Karpas-422 (cell line): ENCODE measurements at regions not wholly inside any gene's neighbourhood (a gene's known extent, or its start where the extent isn't known, plus 50 kb on each side); places are given as distances from the start of the nearest gene placed in this dataset.

ENCODE experiments used
- DNase-seq: peaks from one replicate; pipeline ENCODE4 v3.0.0-alpha.2; 2015
- H2AFZ ChIP-seq: fragments of 200-600 bp; sonication (generic); 2 replicates; pipeline ENCODE4 v1.6.1; 2014; ENCODE audit warnings: antibody characterized with exemption, low read length, mixed read lengths
- H3K27ac ChIP-seq: fragments of 200-600 bp; sonication (generic); 2 replicates; pipeline ENCODE4 v1.5.1; 2014; ENCODE audit warnings: mild to moderate bottlenecking, low read length, moderate library complexity
- H3K27me3 ChIP-seq: fragments of 200-600 bp; sonication (generic); 2 replicates; pipeline ENCODE4 v1.6.1; 2014; ENCODE audit warnings: low read length, mixed read lengths
- H3K36me3 ChIP-seq: fragments of 200-600 bp; sonication (generic); 2 replicates; pipeline ENCODE4 v1.6.1; 2014; ENCODE audit warnings: low read length, mixed read lengths; ENCODE audit not compliant: insufficient read depth
- H3K4me1 ChIP-seq: fragments of 200-600 bp; sonication (generic); 2 replicates; pipeline ENCODE4 v1.6.1; 2014; ENCODE audit warnings: mild to moderate bottlenecking, low read length, mixed read lengths
- H3K4me2 ChIP-seq: fragments of 200-600 bp; sonication (generic); 2 replicates; pipeline ENCODE4 v1.6.1; 2014; ENCODE audit warnings: low read length, low read depth, mild to moderate bottlenecking; ENCODE audit not compliant: poor library complexity, severe bottlenecking
- H3K4me3 ChIP-seq: fragments of 200-600 bp; sonication (generic); 2 replicates; pipeline ENCODE4 v1.5.1; 2014; ENCODE audit warnings: mild to moderate bottlenecking, antibody characterized with exemption, low read length, mixed read lengths
- H3K79me2 ChIP-seq: fragments of 200-600 bp; sonication (generic); 2 replicates; pipeline ENCODE4 v1.6.1; 2014; ENCODE audit warnings: mild to moderate bottlenecking, low read length, mixed read lengths
- H3K9ac ChIP-seq: fragments of 200-600 bp; sonication (generic); 2 replicates; pipeline ENCODE4 v1.6.0; 2014; ENCODE audit warnings: low read length
- H3K9me2 ChIP-seq: fragments of 200-600 bp; sonication (generic), shearing (Covaris generic); replicated peaks from 2 replicates; pipeline ENCODE4 v1.6.0; 2014; ENCODE audit warnings: mild to moderate bottlenecking, low read length, moderate library complexity; ENCODE audit not compliant: insufficient read depth
- H3K9me3 ChIP-seq: fragments of 300-700, 200-600 bp; sonication (generic); 2 replicates; pipeline ENCODE4 v1.6.1; 2014; ENCODE audit warnings: low read length, mixed read lengths
- H4K20me1 ChIP-seq: fragments of 200-600 bp; sonication (generic); 2 replicates; pipeline ENCODE4 v1.6.1; 2014; ENCODE audit warnings: mild to moderate bottlenecking, antibody characterized with exemption, low read length, low read depth; ENCODE audit not compliant: insufficient read depth

DNA sequence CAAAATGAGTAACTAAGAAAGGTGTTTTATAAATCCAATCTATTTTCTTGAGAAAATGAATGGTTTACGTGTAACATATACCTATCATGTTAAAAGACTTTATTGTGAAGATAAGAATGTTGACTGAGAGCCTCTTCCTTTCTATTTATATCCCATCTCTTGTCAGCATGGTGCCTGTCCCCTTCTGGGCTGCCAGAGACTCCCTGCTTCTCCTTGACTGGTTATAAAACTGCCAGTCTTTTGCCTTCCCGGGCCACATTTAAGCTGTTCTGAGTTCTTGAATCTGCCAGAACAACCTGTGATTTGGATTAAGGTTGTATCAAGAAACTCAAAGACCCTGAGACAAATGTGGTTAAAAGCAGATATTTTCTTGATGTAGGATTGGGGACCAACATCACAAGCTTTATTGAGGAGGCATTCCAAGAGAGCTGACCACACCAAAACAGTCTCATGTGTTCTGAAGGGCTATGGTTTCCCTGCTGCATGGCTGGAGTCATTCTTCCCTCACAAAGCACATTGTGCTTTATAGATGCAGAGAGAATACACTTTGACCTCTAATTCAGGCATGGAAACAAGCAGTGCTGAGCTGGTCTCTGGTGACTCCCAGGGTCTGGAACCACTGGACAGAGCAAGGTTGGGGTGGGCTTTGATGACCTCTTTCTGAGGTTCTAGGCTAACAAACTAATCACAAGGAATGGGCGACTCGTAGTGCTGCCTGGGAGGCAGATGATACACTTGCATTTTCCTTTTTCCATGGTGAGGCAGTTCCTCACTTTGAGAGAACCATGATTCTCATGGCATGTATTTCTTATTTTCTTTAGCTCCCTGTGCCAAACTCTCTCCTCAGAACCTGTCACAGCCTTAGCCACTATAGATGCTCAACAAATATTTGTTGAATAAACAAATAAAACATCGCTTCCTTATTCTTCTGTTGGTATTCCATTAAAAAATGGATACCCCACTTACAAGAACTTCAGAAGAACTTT lies 205.0 kb upstream of the PREP start:
- Histone ChIP-seq H3K79me2 (no peaks in the 10 kb centered on the region), H3K27ac (no peak overlapping the region), H3K4me2 (no peak overlapping the region), H3K27me3 (no peaks in the 10 kb centered on the region), H3K36me3 (no peaks in the 10 kb centered on the region), H4K20me1 (no peaks in the 10 kb centered on the region), H3K9ac (no peak overlapping the region), H3K9me3 (no peaks in the 10 kb centered on the region), H3K4me3 (no peak overlapping the region), H3K4me1 (no peaks in the 10 kb centered on the region), H2AFZ (no peak overlapping the region), H3K9me2 (no peaks in the 10 kb centered on the region)
- no peak for DNase-seq

DNA sequence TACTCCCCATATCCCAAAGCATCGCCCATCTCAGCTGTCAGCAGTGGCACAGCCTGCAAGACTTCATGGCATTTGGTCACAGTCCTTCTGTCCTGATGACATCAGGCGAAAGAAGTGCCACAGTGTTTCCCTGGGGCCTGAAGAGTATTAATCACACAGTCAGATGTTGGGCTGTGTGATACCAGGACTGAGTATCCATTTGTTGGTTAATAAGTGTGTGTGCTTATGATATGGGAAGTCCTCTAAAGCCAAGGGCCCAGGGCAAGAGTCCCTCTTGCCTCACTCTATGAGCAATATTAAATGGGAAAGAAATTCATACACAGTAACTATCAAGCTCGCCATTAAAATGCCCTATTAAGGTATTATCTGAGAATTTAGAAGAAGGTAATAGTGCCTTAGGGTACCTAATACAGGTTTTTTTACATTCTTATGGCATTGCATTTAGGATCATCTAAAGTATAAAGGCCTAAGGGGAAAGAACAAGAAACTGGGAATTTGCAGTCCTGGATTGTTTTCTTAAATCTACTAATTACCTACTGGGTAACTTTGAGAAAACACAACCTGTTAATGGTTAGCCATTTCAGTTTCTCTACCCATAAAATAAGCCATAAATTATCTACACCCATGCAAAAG lies 204.1 kb upstream of the PREP start:
- no peaks in the 10 kb centered on the region; the same call in 1 of the 2 replicates for H3K4me1 ChIP-seq

DNA sequence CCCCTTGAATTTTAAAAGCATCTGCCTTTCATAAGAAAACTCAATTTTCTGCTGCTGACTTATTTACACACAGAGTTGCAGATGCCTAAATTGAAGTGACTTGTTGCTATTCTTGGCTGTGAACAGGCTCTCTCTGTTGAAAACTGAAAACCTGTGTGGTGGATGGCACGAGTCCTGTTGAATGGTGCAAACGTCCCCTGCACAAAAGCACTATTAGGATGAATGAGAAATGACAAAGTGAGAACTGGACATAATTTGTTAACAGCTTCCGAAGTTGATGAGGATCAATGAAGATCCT lies 201.7 kb upstream of the PREP start:
- Histone ChIP-seq H3K9ac (no peak overlapping the region), H3K27me3 (no peaks in the 10 kb centered on the region), H4K20me1 (no peaks in the 10 kb centered on the region), H3K9me3 (no peaks in the 10 kb centered on the region), H3K27ac (no peak overlapping the region), H2AFZ (no peak overlapping the region), H3K79me2 (no peaks in the 10 kb centered on the region), H3K36me3 (no peaks in the 10 kb centered on the region), H3K4me1 (peaks cover 5% of the 10 kb centered on the region; the same call in 1 of the 2 replicates), H3K4me2 (no peak overlapping the region), H3K9me2 (no peaks in the 10 kb centered on the region), H3K4me3 (no peak overlapping the region)
- no peak for DNase-seq

More for the DNA sequence above, 204.1 kb upstream of the PREP start:
- H4K20me1 ChIP-seq = no peaks in the 10 kb centered on the region
- H2AFZ ChIP-seq = no peak overlapping the region
- H3K9ac ChIP-seq = no peak overlapping the region
- no peaks in the 10 kb centered on the region for H3K9me2 ChIP-seq
- no peaks in the 10 kb centered on the region for H3K36me3 ChIP-seq
- no peaks in the 10 kb centered on the region for H3K9me3 ChIP-seq
- DNase-seq = no peak
- H3K4me3 ChIP-seq = no peak overlapping the region
- no peaks in the 10 kb centered on the region for H3K79me2 ChIP-seq
- no peaks in the 10 kb centered on the region for H3K27me3 ChIP-seq
- no peak overlapping the region for H3K4me2 ChIP-seq
- no peak overlapping the region for H3K27ac ChIP-seq

DNA sequence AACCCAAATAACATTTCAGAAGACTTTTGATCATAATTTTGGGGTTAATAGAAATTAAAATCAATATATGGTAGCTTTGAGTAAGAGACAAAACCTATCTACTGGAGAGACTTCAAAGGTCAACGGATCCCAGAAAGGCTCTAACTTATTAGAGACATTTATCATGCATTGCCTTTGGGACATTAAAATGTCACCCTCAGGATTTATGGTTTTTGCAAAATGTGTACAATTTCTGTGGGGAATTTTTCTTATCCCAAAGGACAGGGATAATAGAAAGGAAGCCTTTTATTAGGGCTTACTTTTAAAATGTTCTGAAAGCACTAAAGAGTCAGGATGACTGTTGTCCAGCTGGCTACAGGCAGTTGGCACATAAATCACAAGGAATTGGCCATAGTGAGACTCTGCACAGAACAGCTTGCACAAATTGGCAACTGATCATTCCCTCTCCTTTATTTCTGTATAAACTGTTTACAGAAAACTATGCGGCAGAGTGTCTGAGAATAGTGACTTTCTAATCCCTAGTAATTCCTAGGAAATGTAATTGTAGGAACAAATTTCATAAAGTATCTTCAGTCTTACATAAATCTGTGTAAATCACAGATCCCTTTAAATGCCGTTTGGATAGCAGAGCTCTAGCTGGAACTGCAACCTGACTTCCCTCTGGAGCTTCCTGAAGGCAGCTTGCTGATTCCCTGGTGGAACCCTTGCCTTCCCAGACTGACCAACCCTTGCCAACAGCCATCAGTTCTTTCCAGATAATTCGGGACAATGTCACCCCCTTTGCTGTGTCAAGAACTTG lies 201.1 kb upstream of the PREP start:
- Histone ChIP-seq H2AFZ (no peak overlapping the region), H3K27ac (no peak overlapping the region), H3K27me3 (no peaks in the 10 kb centered on the region), H3K9me2 (no peaks in the 10 kb centered on the region), H3K4me1 (peaks cover 5% of the 10 kb centered on the region; the same call in 1 of the 2 replicates), H3K4me3 (no peak overlapping the region), H3K9ac (no peak overlapping the region), H3K9me3 (no peaks in the 10 kb centered on the region), H3K79me2 (no peaks in the 10 kb centered on the region), H4K20me1 (no peaks in the 10 kb centered on the region), H3K36me3 (no peaks in the 10 kb centered on the region), H3K4me2 (no peak overlapping the region)
- DNase-seq = no peak

DNA sequence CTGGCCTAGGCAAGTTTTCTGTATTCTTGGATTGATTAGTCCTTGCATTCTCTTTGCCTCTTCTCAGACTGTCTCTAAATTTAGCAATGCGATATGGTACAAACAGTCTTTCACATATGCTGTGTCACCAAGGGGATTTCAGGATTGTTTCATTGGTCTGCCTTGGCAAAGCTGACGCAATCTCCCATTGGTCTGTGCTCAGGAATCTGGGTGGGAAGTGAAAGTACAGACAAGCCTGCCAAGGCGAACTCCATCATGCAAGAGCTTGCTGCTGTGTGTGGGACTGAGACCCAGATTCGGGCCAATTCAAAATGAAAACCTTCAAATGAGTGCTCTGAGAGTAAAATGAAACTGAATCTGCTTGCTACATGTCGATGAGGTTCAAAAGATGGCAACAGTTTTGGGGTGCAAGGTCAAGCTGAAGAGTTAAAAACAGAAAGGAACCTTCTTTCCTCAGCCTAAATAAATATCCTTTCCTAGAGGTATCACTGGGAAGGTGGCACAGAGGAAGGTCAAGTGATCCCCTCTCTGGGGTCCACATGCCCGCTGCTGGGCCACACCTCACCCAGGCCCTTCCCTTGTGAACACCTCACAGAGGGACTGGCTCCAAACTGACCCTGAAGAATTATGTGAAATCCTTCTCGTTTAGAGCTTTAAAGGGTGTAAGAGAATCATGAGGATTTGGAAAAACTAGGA lies 198.8 kb upstream of the PREP start:
- no peaks in the 10 kb centered on the region for H3K9me3 ChIP-seq
- H4K20me1 ChIP-seq = no peaks in the 10 kb centered on the region
- no peaks in the 10 kb centered on the region for H3K36me3 ChIP-seq
- H3K4me2 ChIP-seq = no peak overlapping the region
- H3K4me3 ChIP-seq = no peak overlapping the region; the same call in 1 of the 2 replicates
- no peaks in the 10 kb centered on the region for H3K27me3 ChIP-seq
- peak overlapping the region; percentile 80; the same call in 1 of the 2 replicates for H2AFZ ChIP-seq
- no peak for DNase-seq
- peaks cover 5% of the 10 kb centered on the region; the same call in 1 of the 2 replicates for H3K4me1 ChIP-seq
- H3K9me2 ChIP-seq = no peaks in the 10 kb centered on the region
- H3K27ac ChIP-seq = no peak overlapping the region
- H3K79me2 ChIP-seq = no peaks in the 10 kb centered on the region
- H3K9ac ChIP-seq = peak overlapping the region; percentile 7; the same call in 1 of the 2 replicates

DNA sequence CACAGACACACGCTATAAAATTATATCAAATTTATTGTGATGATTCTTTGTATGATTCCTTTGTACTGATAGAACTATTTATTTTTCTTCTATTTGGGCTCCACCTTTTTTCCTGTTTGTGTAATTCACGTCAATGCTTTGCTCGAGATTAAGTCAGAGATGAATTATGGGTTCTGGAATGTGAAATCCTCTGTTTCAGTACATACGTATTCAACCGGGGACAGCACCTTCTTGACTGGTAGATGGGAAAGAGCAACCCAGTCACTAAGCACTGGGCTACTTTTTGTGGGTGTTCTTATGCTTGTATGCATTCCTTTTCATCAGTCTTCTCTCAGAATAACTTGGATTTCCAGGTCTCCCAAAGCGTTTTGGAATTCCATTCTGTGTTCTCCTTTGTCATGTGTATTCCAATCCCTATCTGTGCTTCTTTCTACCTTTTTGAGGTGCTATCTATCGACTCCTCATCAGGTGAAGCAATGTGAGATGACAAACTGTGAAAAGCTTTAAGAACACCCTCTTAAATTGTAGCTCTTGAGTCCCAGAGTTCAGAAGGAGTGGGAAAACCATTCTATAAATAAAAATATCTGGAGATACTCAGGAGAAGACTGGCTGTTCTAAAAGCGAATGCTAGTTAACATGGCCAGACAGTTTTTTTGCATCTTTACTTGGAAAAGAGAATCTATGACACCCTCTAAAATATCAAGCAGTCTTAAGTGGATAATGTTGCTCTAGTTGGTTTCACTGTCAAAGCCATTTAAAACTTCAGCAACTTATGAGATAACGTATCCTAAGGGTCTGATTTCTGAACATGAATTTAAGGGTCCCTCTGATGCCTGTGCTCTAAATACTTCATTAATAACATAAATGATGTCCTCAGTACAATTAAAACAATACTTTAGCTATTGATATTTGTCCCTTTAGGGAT lies 197.7 kb upstream of the PREP start:
- no peak overlapping the region for H3K4me2 ChIP-seq
- H3K9me2 ChIP-seq = no peaks in the 10 kb centered on the region
- H3K27me3 ChIP-seq = no peaks in the 10 kb centered on the region
- DNase-seq = no peak
- H3K36me3 ChIP-seq = no peaks in the 10 kb centered on the region
- H3K9me3 ChIP-seq = no peaks in the 10 kb centered on the region
- H3K79me2 ChIP-seq = no peaks in the 10 kb centered on the region
- H3K4me3 ChIP-seq = no peak overlapping the region
- no peaks in the 10 kb centered on the region for H4K20me1 ChIP-seq
- no peak overlapping the region for H3K27ac ChIP-seq
- no peak overlapping the region for H2AFZ ChIP-seq
- peaks cover 5% of the 10 kb centered on the region; the same call in 1 of the 2 replicates for H3K4me1 ChIP-seq
- no peak overlapping the region for H3K9ac ChIP-seq

DNA sequence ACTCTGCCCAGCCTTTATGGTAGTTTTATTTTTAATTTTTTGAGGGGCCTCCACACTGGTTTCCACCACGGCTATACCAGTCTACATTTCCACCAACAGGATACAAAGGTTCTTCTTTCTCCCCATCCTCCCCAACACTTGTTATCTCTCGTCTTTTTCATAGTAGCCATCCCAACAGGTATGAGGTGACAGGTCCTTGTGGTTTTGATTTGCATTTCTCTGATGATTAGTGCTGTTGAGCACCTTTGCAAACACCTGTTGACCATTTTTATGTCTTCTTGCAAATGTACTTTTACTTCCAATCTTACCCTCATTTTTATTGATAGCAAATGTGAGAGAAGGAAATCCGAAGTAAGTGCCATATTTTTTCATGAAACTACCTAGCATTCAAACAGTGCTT lies 195.4 kb upstream of the PREP start:
- no peak overlapping the region for H3K4me3 ChIP-seq
- no peaks in the 10 kb centered on the region for H3K36me3 ChIP-seq

More for the DNA sequence above, 195.4 kb upstream of the PREP start:
- no peaks in the 10 kb centered on the region for H3K79me2 ChIP-seq
- H2AFZ ChIP-seq = no peak overlapping the region
- H3K9ac ChIP-seq = no peak overlapping the region
- no peak overlapping the region for H3K4me2 ChIP-seq
- DNase-seq = no peak
- no peaks in the 10 kb centered on the region for H3K9me2 ChIP-seq
- no peaks in the 10 kb centered on the region for H3K27me3 ChIP-seq
- peaks cover 5% of the 10 kb centered on the region; the same call in 1 of the 2 replicates for H3K4me1 ChIP-seq
- no peaks in the 10 kb centered on the region for H4K20me1 ChIP-seq
- no peaks in the 10 kb centered on the region for H3K9me3 ChIP-seq
- no peak overlapping the region for H3K27ac ChIP-seq
